C4-2B (cell line): ENCODE measurements at regions not wholly inside any gene's neighbourhood (a gene's known extent, or its start where the extent isn't known, plus 50 kb on each side); places are given as distances from the start of the nearest gene placed in this dataset.

Source experiments
- CTCF ChIP-seq: fragments of 450-650 bp; conservative IDR thresholded peaks from 2 replicates; pipeline ENCODE4 v1.5.1; 2017; ENCODE audit warnings: mild to moderate bottlenecking
- ZFX ChIP-seq: fragments of 450-650 bp; IDR thresholded peaks from 2 replicates; pipeline ENCODE4 v1.6.1; 2017

- TF ChIP-seq CTCF (no peak), ZFX (no peak)
Measured at GRCh38 chr9:2289263-2289662, 274.1 kb downstream of the SMARCA2 start.
